NCI-H2107 treated with DMSO at 0.1 percent for 48 hours (cell line): ENCODE measurements at regions not wholly inside any gene's neighbourhood (a gene's known extent, or its start where the extent isn't known, plus 50 kb on each side); places are given as distances from the start of the nearest gene placed in this dataset.

ENCODE experiments used
- DNase-seq: peaks from one replicate; lab custom pipeline; 2025; ENCODE audit not compliant: unreplicated experiment; lab: John Stamatoyannopoulos, UW

GRCh38 chr6:4591218-4591617, 185.0 kb upstream of the CDYL start:
- no peak for DNase-seq

- DNase-seq = no peak
Observed at GRCh38 chr6:4589295-4589694, 186.9 kb upstream of the CDYL start.

- DNase-seq = no peak
Observed at GRCh38 chr6:4588581-4588980, 187.6 kb upstream of the CDYL start.

GRCh38 chr6:4588163-4588562, 188.0 kb upstream of the CDYL start:
- no peak for DNase-seq

GRCh38 chr6:4587171-4587570, 189.0 kb upstream of the CDYL start:
- DNase-seq = no peak

GRCh38 chr6:4586469-4586859, 189.7 kb upstream of the CDYL start:
- DNase-seq = no peak

GRCh38 chr6:4585682-4586468, 190.3 kb upstream of the CDYL start:
- DNase-seq = no peak

GRCh38 chr6:4584801-4585200, 191.4 kb upstream of the CDYL start:
- no peak for DNase-seq

GRCh38 chr6:4582506-4583417, 193.4 kb upstream of the CDYL start:
- DNase-seq = no peak

GRCh38 chr6:4581468-4582385, 194.5 kb upstream of the CDYL start:
- DNase-seq = no peak

GRCh38 chr6:4580361-4580760, 195.8 kb upstream of the CDYL start:
- DNase-seq = no peak

- DNase-seq = no peak
Observed at GRCh38 chr6:4577406-4577805, 198.8 kb upstream of the CDYL start.

GRCh38 chr6:4575714-4576113, 200.5 kb upstream of the CDYL start:
- peak; percentile 7 for DNase-seq

GRCh38 chr6:4574007-4574406, 202.2 kb upstream of the CDYL start:
- no peak for DNase-seq

GRCh38 chr6:4571011-4571410, 205.2 kb upstream of the CDYL start:
- DNase-seq = no peak

- DNase-seq = no peak
Observed at GRCh38 chr6:4568138-4568537, 208.1 kb upstream of the CDYL start.

GRCh38 chr6:4567141-4567540, 209.1 kb upstream of the CDYL start:
- DNase-seq = no peak

- DNase-seq = no peak
Observed at GRCh38 chr6:4565301-4566250, 210.6 kb upstream of the CDYL start.

GRCh38 chr6:4564801-4565271, 211.4 kb upstream of the CDYL start:
- DNase-seq = peak; percentile 17

GRCh38 chr6:4563877-4564276, 212.3 kb upstream of the CDYL start:
- DNase-seq = no peak
